Lung microvascular endothelial cell (primary cell): ENCODE measurements at regions not wholly inside any gene's neighbourhood (a gene's known extent, or its start where the extent isn't known, plus 50 kb on each side); places are given as distances from the start of the nearest gene placed in this dataset.

ENCODE experiments used
- DNase-seq, 2 donors: peaks; one replicate each; pipeline versions ENCODE4 v3.0.0 to v3.0.0-alpha.2; 2010; ENCODE audit warnings: low read depth in 2 of 2

DNA sequence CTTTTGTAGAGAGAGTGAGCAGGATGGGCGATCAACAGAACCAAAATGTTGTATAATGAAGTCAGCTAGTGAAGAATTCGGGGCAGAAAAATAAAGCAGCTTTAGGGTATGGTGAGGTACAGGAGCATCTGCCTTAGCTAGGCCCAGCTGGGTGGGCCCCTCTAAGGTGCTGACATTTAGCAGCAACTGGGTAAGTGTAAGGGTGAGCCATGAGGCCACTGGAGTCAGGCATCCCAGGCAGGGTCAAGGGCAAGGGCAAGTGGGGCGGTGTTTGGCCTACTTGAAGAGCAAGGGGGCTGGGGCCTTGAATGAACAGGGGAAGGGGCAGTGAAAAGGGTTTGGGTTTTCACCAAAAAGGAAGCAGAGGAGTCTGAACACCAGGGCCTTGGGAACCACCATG lies 583.6 kb downstream of the BCL11B start:
- no peak for DNase-seq

DNA sequence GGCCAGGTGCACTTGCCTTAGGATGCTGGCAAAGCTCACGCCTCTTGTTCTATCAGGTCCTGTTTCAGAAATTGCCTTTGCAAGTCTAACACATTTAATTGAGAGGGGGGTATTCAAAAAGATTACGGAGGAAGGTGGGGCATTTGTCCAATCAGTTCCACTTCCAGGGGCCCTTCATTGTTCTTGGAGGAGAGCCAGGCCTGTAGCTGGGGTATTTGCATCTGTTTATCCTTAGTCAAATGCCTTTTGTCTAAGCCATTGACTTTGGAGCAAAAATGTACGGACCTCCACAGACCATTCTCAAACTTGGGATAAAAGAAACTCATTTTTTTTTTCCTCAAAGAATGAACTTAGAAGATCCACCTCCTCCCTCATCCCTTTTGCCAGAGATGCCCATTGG lies 582.0 kb downstream of the BCL11B start:
- DNase-seq = no peak

- DNase-seq = no peak
These were observed 579.2 kb downstream of the BCL11B start for GRCh38 chr14:98692832-98693231.

GRCh38 chr14:98694541-98694940 lies 577.5 kb downstream of the BCL11B start:
- DNase-seq = no peak

DNA sequence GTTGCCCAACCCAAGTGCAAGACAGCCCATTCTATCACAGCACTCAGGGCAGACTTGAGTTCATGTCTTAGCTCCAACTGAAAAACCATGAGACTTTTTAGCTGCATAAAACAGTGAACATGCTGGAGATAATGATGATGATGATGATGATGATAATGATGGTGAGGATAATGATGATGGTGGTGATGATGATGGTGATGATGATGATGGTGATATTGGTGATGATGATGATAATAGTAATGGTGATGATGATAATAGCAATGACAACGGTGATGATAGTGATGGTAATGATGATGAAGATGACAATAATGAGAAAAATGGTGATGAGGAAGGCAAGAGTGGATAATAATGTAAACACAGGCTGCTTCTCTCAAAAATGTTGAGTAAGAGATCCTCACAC lies 576.2 kb downstream of the BCL11B start:
- DNase-seq = no peak

GRCh38 chr14:98698341-98698740 lies 573.7 kb downstream of the BCL11B start:
- DNase-seq = no peak

DNA sequence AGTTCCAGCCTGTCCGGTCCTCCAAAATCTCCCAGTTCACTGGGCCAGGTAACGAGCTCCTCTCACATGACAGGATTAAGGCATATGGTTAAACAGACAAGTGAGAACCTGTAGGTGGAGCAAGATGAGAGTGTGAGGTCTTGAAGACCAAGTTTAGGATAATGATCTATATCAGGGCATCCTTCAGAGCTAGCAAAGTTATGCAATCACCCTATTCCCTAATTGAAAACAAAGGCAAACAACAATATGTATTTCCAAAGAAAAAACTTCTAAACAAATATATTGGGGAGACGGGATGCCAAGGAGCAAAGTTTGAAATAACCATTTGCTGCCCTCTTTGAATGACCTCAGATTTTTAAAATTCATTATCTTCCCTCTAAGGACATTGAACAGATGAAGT lies 571.2 kb downstream of the BCL11B start:
- no peak for DNase-seq

DNA sequence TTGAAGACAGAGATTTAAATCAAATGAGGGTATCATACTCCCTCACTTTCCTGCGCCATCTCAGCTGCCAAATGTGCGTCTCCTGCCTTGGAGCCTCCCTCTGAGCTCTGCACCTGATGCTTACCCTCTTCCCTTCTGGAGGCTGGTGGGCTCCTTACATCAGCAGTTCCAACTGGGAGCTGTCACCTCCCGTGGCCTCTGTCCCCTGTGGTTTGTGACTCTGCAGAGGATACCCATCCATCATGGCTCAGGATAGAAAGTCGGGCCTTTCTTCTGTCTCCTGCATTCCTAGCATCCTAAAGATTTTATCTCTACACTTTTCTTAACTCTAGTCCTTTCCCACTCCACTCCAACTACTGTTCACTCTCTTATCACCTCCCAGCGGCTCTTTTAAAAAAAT lies 570.6 kb downstream of the BCL11B start:
- DNase-seq = no peak

DNA sequence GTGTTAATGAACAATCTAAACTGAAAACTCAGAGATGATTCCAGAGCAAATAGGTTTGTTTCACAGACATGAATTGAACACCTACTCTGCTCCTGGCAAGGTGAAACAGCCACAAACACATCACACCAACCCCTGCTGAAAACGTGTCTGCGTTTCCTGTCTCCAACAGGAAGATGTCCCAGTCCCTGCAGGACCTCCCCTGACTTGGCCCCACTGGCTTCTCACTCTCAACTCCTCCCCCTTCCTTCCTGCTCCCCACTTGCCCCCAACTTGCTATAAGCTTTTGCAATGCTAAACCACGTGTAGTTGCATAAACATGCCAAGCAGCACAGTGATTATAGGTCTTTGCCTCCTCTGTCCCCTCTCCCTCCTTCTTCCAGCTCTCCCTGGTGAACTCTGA lies 567.6 kb downstream of the BCL11B start:
- DNase-seq = no peak

GRCh38 chr14:98705871-98706300 lies 566.1 kb downstream of the BCL11B start:
- DNase-seq = no peak

GRCh38 chr14:98707522-98707921 lies 564.5 kb downstream of the BCL11B start:
- DNase-seq = no peak

- no peak for DNase-seq
These were observed 563.4 kb downstream of the BCL11B start for GRCh38 chr14:98708555-98708954.

DNA sequence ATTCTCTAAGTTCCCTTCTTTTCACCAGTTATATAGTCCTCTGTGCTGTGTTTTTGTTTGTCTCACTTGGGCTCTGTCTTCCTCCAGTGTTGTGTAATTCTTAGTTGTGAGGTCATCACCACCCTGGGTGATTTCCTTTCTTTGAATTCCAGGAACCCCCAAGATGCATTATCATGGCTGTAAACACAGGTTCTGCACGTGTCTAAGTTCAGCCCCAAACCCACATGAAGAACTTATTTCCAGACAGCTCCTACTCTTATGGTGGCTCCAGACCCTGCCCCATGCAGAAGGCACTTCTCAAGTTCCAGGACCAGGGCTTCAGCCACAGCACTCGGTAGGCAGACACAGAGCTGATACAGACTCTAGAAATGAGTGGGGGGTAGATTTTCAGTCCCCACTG lies 560.5 kb downstream of the BCL11B start:
- no peak for DNase-seq

- no peak for DNase-seq
These were observed 557.2 kb downstream of the BCL11B start for GRCh38 chr14:98714626-98715425.

DNA sequence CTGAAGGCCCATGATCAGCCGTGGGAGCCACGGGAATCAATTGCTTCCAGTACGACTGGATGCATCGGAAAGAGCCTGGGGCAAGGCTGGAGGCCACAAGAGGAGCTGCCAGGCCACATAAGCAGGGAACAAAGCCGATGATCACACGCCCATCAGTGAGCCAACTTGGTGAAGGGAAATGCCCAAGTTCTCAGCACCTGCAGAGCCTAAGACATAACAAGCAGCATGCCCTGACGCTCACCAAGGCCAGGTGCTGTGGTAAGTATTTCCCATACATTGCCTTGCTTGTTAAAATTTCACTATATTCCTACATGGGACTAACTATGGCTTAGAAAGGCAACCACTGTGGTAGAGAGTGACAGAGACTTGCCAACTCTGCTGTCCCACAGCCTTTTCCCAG lies 555.9 kb downstream of the BCL11B start:
- no peak for DNase-seq

DNA sequence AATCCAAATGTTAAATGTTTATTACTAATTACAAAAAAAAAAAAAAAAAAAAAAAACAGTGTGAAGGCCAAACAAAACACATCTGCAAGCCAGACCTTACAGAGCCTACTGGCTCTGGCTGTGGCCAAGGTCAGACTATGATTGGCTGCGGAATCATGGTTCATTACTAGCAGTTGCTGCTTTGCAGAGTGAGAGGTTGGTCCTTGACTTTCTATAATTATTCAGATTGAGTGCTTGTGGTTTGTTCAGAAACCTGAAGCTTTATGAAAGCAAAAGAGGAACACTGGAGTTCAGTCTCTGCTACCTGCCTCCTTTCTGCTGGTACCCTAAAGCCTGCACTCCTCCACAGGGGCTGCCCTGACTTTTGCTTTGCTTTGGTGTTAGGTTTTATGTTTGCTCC lies 550.9 kb downstream of the BCL11B start:
- no peak for DNase-seq

GRCh38 chr14:98724734-98725133 lies 547.3 kb downstream of the BCL11B start:
- no peak for DNase-seq

- DNase-seq = no peak
These were observed 546.8 kb downstream of the BCL11B start for GRCh38 chr14:98725191-98725590.

GRCh38 chr14:98725676-98726075 lies 546.3 kb downstream of the BCL11B start:
- DNase-seq = no peak

DNA sequence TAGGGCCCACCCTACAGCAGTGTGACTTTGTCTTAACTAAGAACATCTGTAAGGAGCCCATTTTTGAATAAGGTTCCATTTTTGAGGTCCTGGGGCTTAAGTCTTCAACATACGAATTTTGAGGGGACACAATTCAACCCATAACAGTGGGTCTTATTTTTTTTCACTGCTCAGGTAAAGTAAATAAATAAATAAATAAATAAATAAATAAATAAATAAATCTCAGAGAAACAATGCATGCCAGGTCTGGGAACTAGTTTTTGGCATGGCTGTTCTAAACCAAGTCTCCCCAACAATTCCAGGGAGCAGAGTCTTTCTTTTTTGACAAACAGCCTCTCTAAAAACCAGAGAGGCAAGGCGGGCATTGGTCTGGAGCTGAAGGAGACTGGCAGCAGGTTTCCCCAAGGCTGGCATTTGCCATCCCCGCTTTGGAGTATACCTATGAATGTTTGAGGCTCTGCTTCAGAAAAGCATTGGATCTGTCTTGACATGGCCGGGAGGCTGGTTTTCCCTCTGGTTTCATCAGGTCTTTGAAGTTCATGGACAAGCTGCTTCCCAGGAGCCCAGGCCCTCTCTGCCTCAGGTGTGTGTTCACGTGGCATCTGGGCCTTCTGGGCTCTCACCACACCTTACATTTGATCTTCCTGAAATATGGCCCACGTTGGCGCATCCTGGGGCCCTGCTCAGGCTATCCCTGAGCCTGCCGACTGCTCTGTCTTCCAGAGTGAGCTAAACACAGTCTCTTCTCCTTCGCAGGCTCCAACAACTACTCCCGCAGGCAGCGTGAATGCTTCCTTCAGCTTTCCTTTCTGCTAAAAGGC lies 545.2 kb downstream of the BCL11B start:
- no peak for DNase-seq

DNA sequence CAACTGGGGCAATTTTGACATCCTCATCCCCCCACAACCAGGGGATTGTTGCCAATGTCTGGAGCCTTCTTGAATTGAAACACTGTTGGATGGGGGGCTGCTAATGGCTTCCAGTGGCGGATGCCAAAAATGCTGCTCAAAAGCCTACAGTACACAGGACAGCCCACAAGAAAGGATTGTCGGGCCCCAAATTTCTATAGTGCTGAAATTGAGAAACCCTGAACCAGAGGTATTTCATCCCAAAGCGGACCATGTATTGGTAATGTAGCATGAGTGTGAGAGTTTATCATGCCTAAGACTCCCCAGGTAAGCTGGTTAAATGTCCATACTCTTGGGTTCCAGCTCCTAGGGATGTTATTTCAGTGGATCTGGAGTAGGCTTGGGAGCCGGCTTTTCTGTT lies 544.0 kb downstream of the BCL11B start:
- DNase-seq = no peak

- no peak for DNase-seq
These were observed 543.2 kb downstream of the BCL11B start for GRCh38 chr14:98728836-98729235.

DNA sequence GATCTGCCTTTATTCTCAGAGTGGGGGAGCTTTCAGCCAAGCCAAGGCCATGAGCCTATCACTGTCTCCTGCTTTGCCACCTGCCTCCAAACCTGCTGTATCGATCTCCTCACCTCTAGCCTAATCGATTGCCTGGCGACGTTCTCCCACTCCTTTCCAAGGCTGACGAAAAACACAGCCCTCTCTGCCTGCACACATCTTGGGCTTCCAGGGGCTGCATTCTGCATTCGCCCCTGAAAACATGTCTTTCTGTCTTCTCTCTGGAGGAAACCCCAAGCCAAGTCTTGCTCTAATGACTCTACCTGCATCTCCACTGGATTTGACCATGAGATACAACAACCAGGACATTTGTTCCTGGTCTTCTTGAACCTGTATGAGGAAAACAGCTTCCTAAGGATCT lies 540.7 kb downstream of the BCL11B start:
- no peak for DNase-seq
